Pulmonary artery endothelial cell (primary cell): ENCODE measurements at regions not wholly inside any gene's neighbourhood (a gene's known extent, or its start where the extent isn't known, plus 50 kb on each side); places are given as distances from the start of the nearest gene placed in this dataset.
A peak's percentile ranks its signal among the peaks of the same experiment; 100 is the strongest.
"Not testable (repeated sequence)": the region's sequence is repeated elsewhere in the genome, so short reads cannot be mapped to it uniquely, and the experiment has no call there.

Experiments
- DNase-seq: peaks from one replicate; pipeline ENCODE4 v3.0.0-alpha.2; 2011; ENCODE audit warnings: low read depth, low spot score

- DNase-seq = no peak
Measured at GRCh38 chr6:121917834-121918559, 481.5 kb upstream of the HSF2 start.

- no peak for DNase-seq
Measured at GRCh38 chr6:121920616-121921015, 478.8 kb upstream of the HSF2 start.

GRCh38 chr6:121925024-121925423 lies 474.4 kb upstream of the HSF2 start:
- DNase-seq = no peak

GRCh38 chr6:121925534-121926255 lies 473.8 kb upstream of the HSF2 start:
- no peak for DNase-seq

GRCh38 chr6:121929301-121929700 lies 470.2 kb upstream of the HSF2 start:
- no peak for DNase-seq

GRCh38 chr6:121932076-121932991 lies 467.1 kb upstream of the HSF2 start:
- peak; percentile 4 for DNase-seq

- DNase-seq = no peak
Measured at GRCh38 chr6:121934451-121934850, 465.0 kb upstream of the HSF2 start.

GRCh38 chr6:121940728-121941127 lies 458.7 kb upstream of the HSF2 start:
- DNase-seq = no peak

- DNase-seq = no peak
Measured at GRCh38 chr6:121944354-121944753, 455.1 kb upstream of the HSF2 start.

GRCh38 chr6:121951123-121951522 lies 448.3 kb upstream of the HSF2 start:
- no peak for DNase-seq

- peak; percentile 4 for DNase-seq
Measured at GRCh38 chr6:121951918-121952379, 447.5 kb upstream of the HSF2 start.

- DNase-seq = not testable (repeated sequence)
Measured at GRCh38 chr6:121955401-121955800, 444.1 kb upstream of the HSF2 start.

- no peak for DNase-seq
Measured at GRCh38 chr6:121956782-121957181, 442.7 kb upstream of the HSF2 start.

- no peak for DNase-seq
Measured at GRCh38 chr6:121959501-121959900, 440.0 kb upstream of the HSF2 start.

- no peak for DNase-seq
Measured at GRCh38 chr6:121961619-121962125, 437.8 kb upstream of the HSF2 start.

- DNase-seq = no peak
Measured at GRCh38 chr6:121963826-121964225, 435.6 kb upstream of the HSF2 start.

GRCh38 chr6:121965739-121966138 lies 433.7 kb upstream of the HSF2 start:
- no peak for DNase-seq

- DNase-seq = no peak
Measured at GRCh38 chr6:121967631-121968030, 431.8 kb upstream of the HSF2 start.

GRCh38 chr6:121971931-121972335 lies 427.5 kb upstream of the HSF2 start:
- no peak for DNase-seq

- DNase-seq = no peak
Measured at GRCh38 chr6:121984956-121985355, 414.5 kb upstream of the HSF2 start.

- DNase-seq = no peak
Measured at GRCh38 chr6:121993362-121993761, 406.1 kb upstream of the HSF2 start.

- no peak for DNase-seq
Measured at GRCh38 chr6:121994919-121995318, 404.5 kb upstream of the HSF2 start.
